ENCODE measurements at regions not wholly inside any gene's neighbourhood (a gene's known extent, or its start where the extent isn't known, plus 50 kb on each side); places are given as distances from the start of the nearest gene placed in this dataset.

DNA sequence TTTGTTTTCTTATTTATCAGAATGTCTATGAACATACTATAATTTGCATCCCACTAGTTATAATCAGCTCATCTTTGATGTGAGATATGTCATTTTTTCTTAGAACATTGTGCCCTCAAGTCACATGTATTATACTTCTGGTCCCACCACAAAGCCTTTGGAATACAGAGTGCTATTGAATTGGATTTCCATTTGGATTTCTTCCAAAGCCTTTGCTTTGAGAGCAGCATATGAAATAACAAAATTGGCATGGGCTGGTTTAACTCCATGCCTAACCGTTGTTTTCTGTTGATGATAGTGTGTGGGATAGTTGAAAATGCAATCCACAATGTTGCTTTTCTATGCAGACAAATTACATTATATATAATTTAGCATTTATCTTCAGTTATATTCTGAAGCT is 284.5 kb upstream of the PLSCR5 start:
- intact Hi-C loops (cut with DNase I): no loop called here
- no peak for DNase-seq
- ATAC-seq (ENCODE audit: poor library complexity): no peak

GRCh38 chr3:146888176-146888575 is 283.0 kb upstream of the PLSCR5 start:
- intact Hi-C loops (cut with DNase I): no loop called here

GRCh38 chr3:146884721-146885120 is 279.6 kb upstream of the PLSCR5 start:
- intact Hi-C loops (cut with DNase I): no loop called here
- ATAC-seq (ENCODE audit: poor library complexity): no peak
- no peak for DNase-seq

More at GRCh38 chr3:146888176-146888575, 283.0 kb upstream of the PLSCR5 start:
- DNase-seq (no peak), ATAC-seq (ENCODE audit: poor library complexity) (no peak)

DNA sequence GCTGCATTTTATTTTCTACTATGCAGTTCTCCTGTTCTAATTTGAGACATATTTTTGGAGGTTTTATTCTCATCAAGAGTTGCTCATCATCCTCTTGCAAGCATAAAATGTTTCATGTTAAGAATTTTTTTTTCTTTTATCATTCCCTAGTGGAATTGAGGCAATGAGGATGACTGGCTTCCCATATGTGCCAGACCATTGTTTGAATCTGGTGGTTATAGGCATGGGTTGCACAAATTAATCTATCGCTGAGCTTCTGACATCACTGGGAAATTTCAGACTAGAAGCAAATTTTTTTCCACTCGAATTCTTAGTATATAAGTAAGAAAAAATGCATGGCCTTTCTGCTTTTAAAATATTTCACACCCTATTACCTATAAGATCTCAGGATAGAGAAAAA is 279.1 kb upstream of the PLSCR5 start:
- intact Hi-C loops (cut with DNase I): no loop called here
- ATAC-seq (ENCODE audit: poor library complexity) (no peak), DNase-seq (no peak)

- DNase-seq (no peak), ATAC-seq (ENCODE audit: poor library complexity) (no peak)
- intact Hi-C loops (cut with DNase I): no loop called here
Measured at GRCh38 chr3:146883288-146883687, 278.1 kb upstream of the PLSCR5 start.

DNA sequence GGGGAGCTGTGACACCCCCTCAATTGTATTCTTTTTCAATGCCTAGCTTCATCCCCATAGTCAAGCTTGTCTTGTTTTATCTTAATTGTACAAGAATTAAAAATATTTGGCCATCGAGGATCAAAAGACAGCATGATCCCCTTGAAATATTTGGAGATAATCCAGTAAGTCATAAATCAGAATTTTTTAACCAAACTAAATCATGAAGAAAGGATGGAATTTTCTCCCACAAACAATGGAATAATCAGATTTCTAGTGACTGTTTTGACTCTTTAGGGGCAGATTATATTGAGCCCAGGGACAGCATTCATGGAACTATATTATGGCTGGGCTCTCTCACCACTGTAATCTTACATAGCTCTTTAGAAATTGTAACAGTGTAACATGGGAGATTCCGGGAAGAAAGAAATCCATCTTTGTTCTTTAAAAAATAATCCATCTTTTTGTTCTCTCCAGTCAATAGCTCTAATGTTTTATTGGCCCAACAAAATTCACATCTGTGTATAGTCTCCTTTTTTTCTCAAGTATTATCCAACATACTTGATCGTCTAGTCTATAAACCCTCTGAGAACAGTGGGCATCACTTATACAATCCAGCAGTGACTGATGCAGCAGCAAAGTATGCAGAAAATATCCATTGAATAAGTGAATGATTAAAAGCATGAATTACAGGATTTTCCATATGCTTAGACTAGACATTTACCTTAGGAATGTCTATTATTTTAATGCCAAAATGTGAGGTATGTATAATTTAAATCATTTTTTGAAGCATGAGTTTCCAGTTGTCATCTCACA is 277.0 kb upstream of the PLSCR5 start:
- DNase-seq (no peak), ATAC-seq (ENCODE audit: poor library complexity) (no peak)
- intact Hi-C loops (cut with DNase I): no loop called here

GRCh38 chr3:146881356-146881755 is 276.2 kb upstream of the PLSCR5 start:
- ATAC-seq (ENCODE audit: poor library complexity): no peak
- no peak for DNase-seq
- intact Hi-C loops (cut with DNase I): no loop called here

DNA sequence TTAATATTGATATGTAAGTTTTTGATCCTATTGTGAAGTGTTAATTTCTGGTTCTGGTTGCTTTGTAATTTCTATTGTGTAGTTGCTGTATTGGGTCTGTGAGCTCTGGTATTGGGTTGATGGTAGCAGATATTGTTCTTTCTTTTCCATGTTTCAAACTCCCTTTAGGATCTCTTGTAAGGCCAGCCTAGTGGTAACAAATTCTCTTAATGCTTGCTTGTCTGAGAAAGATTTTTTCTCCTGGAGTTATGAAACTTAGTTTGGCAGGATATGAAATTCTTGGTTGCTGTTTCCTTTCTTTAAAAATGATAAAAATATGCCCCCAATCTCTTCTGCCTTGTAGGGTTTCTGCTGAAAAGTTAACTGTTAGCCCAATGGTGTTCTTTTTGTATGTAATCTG is 268.6 kb upstream of the PLSCR5 start:
- intact Hi-C loops (cut with DNase I): loop anchor here (10.0 kb wide), 1 partner anchor 171 kb away; no protein-coding TSS in a partner anchor
- ATAC-seq (ENCODE audit: poor library complexity): no peak
- DNase-seq: no peak

DNA sequence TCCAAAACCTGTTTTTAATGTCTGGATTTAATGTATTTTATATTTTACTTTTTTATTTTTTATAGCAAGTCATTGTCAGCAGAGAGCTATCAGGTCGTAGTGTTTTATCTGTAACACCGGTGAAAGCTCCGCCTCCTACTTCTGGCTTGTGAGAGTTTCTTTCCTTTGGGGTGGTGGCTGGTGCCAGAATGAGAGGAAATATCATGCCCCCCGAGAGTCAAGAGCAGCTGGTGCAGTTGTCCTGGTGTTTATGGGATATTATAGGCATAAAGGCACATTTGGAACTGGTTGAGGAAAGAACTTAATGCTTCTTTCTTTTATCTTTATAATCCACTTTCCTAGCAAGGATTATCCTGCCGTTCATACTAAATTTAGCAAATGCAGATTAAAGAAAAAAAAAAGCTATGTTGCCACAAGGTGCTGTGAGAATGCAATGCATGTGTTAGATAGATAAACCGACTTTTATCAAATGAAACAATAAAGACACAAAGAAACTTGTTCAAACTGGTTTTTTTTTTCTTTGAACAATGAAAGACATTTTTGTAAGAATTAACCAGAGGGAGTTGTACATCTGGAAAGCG is 260.1 kb upstream of the PLSCR5 start:
- DNase-seq (no peak), ATAC-seq (ENCODE audit: poor library complexity) (peak; percentile 71)
- intact Hi-C loops (cut with DNase I): no loop called here

DNA sequence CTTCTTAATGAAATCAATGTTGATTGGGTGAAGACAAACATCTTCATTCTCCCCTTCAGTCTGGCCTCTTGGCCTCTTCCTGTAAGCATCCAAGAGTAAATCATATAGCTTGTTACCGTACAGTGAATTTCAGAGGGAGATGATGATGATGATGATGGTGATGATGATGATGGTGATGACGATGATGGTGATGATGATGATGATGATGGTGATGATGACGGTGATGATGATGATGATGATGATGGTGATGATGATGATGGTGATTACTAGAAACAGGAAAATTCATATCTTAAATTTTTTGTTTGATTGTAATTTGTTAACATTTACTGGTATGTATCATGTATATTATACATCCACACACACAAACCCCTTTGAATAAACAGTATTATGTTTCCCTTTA is 256.1 kb upstream of the PLSCR5 start:
- no peak for DNase-seq
- intact Hi-C loops (cut with DNase I): no loop called here
- ATAC-seq (ENCODE audit: poor library complexity): no peak

DNA sequence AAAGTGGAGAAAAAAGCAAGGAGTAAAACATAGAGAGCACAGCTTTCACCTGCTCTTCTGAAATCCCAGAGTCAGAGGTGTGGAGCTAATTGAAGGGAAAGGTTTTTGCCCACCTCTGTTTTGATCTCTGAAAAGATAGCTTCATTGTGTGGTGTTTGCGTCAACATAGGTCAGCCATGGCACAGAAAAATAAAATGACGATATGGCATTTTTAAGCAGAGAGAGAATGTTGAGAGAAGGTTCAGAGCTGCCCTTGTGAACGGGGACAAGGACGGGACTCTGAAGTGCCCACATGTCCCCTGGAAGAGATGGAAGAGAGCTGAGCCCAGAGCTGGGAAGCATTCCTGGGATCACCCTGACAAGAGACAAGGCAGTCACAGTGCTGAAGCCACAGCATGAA is 249.4 kb upstream of the PLSCR5 start:
- intact Hi-C loops (cut with DNase I): no loop called here
- DNase-seq (no peak), ATAC-seq (ENCODE audit: poor library complexity) (no peak)

- DNase-seq: no peak
- ATAC-seq (ENCODE audit: poor library complexity): no peak
- intact Hi-C loops (cut with DNase I): no loop called here
Measured at GRCh38 chr3:146851665-146852064, 246.5 kb upstream of the PLSCR5 start.

DNA sequence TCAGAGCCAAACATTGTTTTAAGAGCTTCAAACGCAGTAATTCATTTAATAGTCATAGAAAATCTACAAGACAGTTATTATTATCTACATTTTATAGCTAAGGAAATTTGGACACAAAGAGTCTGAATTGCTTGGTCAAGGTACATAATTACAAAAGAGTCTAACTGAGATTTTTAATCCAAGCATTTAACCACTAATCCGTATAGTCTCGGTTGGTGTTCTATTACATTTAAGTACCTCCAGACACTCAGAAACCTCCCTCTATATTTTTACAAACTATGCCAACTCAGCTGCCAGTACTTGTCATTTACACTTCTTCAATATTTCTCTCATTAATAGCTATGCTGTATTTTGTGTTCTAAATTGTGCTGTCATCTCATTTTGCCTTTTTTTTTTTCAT is 240.2 kb upstream of the PLSCR5 start:
- DNase-seq: no peak
- no peak for ATAC-seq (ENCODE audit: poor library complexity)
- intact Hi-C loops (cut with DNase I): no loop called here

DNA sequence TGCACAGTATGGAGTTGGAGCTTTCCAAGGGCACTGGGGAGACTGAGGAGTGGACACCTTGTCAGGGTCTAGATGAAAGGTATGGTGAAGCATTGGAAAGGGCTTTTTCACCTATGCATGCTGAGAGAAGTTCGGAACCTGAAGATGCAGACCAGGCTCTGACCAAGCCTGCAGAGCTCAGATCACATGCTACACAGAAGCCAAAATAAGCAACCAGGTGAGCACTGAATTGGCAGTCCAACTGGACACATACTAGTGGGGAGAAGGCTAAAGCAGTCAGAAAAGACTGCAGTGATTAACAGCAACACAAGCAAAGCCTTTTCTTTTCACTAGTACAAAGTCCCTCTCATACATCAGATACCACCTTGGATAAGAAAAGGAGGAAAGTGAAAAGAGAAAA is 238.3 kb upstream of the PLSCR5 start:
- no peak for DNase-seq
- no peak for ATAC-seq (ENCODE audit: poor library complexity)
- intact Hi-C loops (cut with DNase I): no loop called here

DNA sequence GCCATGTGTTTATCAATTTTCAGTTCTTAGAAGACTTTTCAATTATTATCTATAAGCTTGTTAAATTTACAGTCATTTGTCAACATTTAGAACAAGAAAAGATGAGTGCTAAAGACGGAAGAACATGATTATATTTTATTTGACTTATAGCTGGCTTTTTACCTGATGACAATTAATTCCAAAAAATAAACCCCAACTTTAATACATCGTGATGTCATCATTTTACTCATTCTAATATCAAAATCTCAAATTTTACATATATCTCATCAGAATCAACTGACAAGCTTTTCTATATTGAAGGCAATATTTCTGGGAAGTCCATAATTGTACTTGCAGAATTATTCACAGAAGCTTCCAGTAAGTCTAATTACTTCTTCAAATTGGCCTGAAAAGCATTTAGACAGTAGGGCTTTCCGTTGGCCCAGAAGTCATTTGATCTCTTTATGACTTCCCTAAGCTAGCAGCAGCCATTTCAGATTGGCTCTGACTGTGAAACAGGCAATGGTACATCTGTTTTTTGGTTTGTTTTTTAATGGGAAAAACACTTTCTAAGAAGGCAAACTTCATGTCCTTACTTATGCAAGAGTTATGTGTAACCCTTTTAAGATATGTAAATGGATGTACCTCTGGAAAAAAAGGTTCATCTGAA is 234.7 kb upstream of the PLSCR5 start:
- ATAC-seq (ENCODE audit: poor library complexity): no peak
- intact Hi-C loops (cut with DNase I): no loop called here
- no peak for DNase-seq

GRCh38 chr3:146838221-146838620 is 233.1 kb upstream of the PLSCR5 start:
- DNase-seq (no peak), ATAC-seq (ENCODE audit: poor library complexity) (no peak)
- intact Hi-C loops (cut with DNase I): no loop called here

- ATAC-seq (ENCODE audit: poor library complexity) (no peak), DNase-seq (no peak)
- intact Hi-C loops (cut with DNase I): no loop called here
Measured at GRCh38 chr3:146834917-146835316, 229.8 kb upstream of the PLSCR5 start.

- ATAC-seq (ENCODE audit: poor library complexity) (no peak), DNase-seq (no peak)
- intact Hi-C loops (cut with DNase I): no loop called here
Measured at GRCh38 chr3:146832857-146833458, 227.8 kb upstream of the PLSCR5 start.

DNA sequence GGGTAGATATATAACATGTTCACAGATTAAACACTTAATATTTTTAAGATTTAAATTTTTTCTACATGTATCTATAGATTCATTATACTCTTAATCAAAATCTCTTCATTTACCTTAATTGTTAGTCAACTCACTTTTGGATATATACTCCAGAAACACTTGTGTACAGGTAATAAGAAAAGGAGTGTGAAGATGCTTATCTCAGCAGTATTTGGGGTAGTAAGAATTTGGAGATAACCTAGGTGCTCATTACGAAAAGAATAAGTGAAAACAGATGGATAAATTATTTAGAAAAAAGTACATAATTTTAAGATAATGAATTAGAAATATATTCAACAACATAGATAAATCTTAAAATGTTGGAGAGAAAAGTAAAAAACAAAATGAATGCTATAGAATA is 226.5 kb upstream of the PLSCR5 start:
- no peak for ATAC-seq (ENCODE audit: poor library complexity)
- intact Hi-C loops (cut with DNase I): no loop called here
- DNase-seq: no peak

DNA sequence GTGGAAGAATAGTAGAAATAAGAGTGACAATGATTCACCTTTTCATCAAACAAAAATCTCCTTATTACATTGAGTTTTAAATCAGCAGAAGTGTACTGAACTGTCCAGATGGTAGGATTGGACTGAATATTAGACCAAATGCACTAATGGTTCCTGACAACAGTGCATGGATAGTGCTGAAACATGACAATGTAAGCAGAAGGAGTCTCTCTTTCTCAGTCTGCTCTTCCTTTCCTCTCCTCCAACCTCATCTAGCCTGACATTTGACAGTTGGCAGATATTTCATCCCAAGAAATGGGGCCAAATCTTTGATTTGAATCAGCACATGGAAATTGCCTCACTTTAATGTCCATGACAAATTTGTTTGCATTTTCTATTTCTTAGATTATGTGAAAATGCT is 225.1 kb upstream of the PLSCR5 start:
- DNase-seq (no peak), ATAC-seq (ENCODE audit: poor library complexity) (no peak)
- intact Hi-C loops (cut with DNase I): no loop called here

Data from Right ventricle myocardium superior (tissue), 1 donor.